ENCODE measurements at regions not wholly inside any gene's neighbourhood (a gene's known extent, or its start where the extent isn't known, plus 50 kb on each side); places are given as distances from the start of the nearest gene placed in this dataset.

- H3K4me3 ChIP-seq (ENCODE audit: low read length) = no peak overlapping the region
- no peaks in the 10 kb centered on the region for H3K27me3 ChIP-seq (ENCODE audit: insufficient read depth, low read length)
- H3K4me1 ChIP-seq (ENCODE audit: insufficient read depth, low read length) = no peaks in the 10 kb centered on the region
- H3K9me3 ChIP-seq (ENCODE audit: low read depth, low read length) = no peaks in the 10 kb centered on the region
These were observed 514.6 kb upstream of the ZEB2 start for GRCh38 chr2:145034511-145034910.

- Histone ChIP-seq H3K27me3 (ENCODE audit: insufficient read depth, low read length) (no peaks in the 10 kb centered on the region), H3K4me3 (ENCODE audit: low read length) (no peak overlapping the region), H3K4me1 (ENCODE audit: insufficient read depth, low read length) (no peaks in the 10 kb centered on the region), H3K9me3 (ENCODE audit: low read depth, low read length) (no peaks in the 10 kb centered on the region)
These were observed 513.5 kb upstream of the ZEB2 start for GRCh38 chr2:145033438-145033837.

GRCh38 chr2:145032791-145033190, 512.9 kb upstream of the ZEB2 start:
- Histone ChIP-seq H3K4me1 (ENCODE audit: insufficient read depth, low read length) (no peaks in the 10 kb centered on the region), H3K9me3 (ENCODE audit: low read depth, low read length) (no peaks in the 10 kb centered on the region), H3K4me3 (ENCODE audit: low read length) (no peak overlapping the region), H3K27me3 (ENCODE audit: insufficient read depth, low read length) (no peaks in the 10 kb centered on the region)

GRCh38 chr2:145029873-145030272, 510.0 kb upstream of the ZEB2 start:
- no peaks in the 10 kb centered on the region for H3K9me3 ChIP-seq (ENCODE audit: low read depth, low read length)
- H3K27me3 ChIP-seq (ENCODE audit: insufficient read depth, low read length) = no peaks in the 10 kb centered on the region
- H3K4me3 ChIP-seq (ENCODE audit: low read length) = no peak overlapping the region
- H3K4me1 ChIP-seq (ENCODE audit: insufficient read depth, low read length) = no peaks in the 10 kb centered on the region

GRCh38 chr2:145029081-145029480, 509.2 kb upstream of the ZEB2 start:
- Histone ChIP-seq H3K4me1 (ENCODE audit: insufficient read depth, low read length) (no peaks in the 10 kb centered on the region), H3K9me3 (ENCODE audit: low read depth, low read length) (no peaks in the 10 kb centered on the region), H3K4me3 (ENCODE audit: low read length) (no peak overlapping the region), H3K27me3 (ENCODE audit: insufficient read depth, low read length) (no peaks in the 10 kb centered on the region)

GRCh38 chr2:145028101-145028920, 508.4 kb upstream of the ZEB2 start:
- H3K27me3 ChIP-seq (ENCODE audit: insufficient read depth, low read length) = no peaks in the 10 kb centered on the region
- H3K9me3 ChIP-seq (ENCODE audit: low read depth, low read length) = no peaks in the 10 kb centered on the region
- H3K4me1 ChIP-seq (ENCODE audit: insufficient read depth, low read length) = no peaks in the 10 kb centered on the region
- H3K4me3 ChIP-seq (ENCODE audit: low read length) = no peak overlapping the region

- H3K27me3 ChIP-seq (ENCODE audit: insufficient read depth, low read length) = no peaks in the 10 kb centered on the region
- no peaks in the 10 kb centered on the region for H3K4me1 ChIP-seq (ENCODE audit: insufficient read depth, low read length)
- H3K4me3 ChIP-seq (ENCODE audit: low read length) = no peak overlapping the region
- H3K9me3 ChIP-seq (ENCODE audit: low read depth, low read length) = no peaks in the 10 kb centered on the region
These were observed 506.8 kb upstream of the ZEB2 start for GRCh38 chr2:145026456-145027455.

GRCh38 chr2:145025382-145025781, 505.5 kb upstream of the ZEB2 start:
- H3K4me1 ChIP-seq (ENCODE audit: insufficient read depth, low read length) = no peaks in the 10 kb centered on the region
- H3K4me3 ChIP-seq (ENCODE audit: low read length) = no peak overlapping the region
- no peaks in the 10 kb centered on the region for H3K9me3 ChIP-seq (ENCODE audit: low read depth, low read length)
- no peaks in the 10 kb centered on the region for H3K27me3 ChIP-seq (ENCODE audit: insufficient read depth, low read length)

GRCh38 chr2:145023334-145023934, 503.5 kb upstream of the ZEB2 start:
- no peak overlapping the region for H3K4me3 ChIP-seq (ENCODE audit: low read length)
- H3K4me1 ChIP-seq (ENCODE audit: insufficient read depth, low read length) = no peaks in the 10 kb centered on the region
- no peaks in the 10 kb centered on the region for H3K9me3 ChIP-seq (ENCODE audit: low read depth, low read length)
- no peaks in the 10 kb centered on the region for H3K27me3 ChIP-seq (ENCODE audit: insufficient read depth, low read length)

- Histone ChIP-seq H3K27me3 (ENCODE audit: insufficient read depth, low read length) (no peaks in the 10 kb centered on the region), H3K9me3 (ENCODE audit: low read depth, low read length) (no peaks in the 10 kb centered on the region), H3K4me3 (ENCODE audit: low read length) (no peak overlapping the region), H3K4me1 (ENCODE audit: insufficient read depth, low read length) (no peaks in the 10 kb centered on the region)
These were observed 502.9 kb upstream of the ZEB2 start for GRCh38 chr2:145022666-145023333.

GRCh38 chr2:145021962-145022665, 502.2 kb upstream of the ZEB2 start:
- Histone ChIP-seq H3K4me1 (ENCODE audit: insufficient read depth, low read length) (no peaks in the 10 kb centered on the region), H3K4me3 (ENCODE audit: low read length) (no peak overlapping the region), H3K9me3 (ENCODE audit: low read depth, low read length) (no peaks in the 10 kb centered on the region), H3K27me3 (ENCODE audit: insufficient read depth, low read length) (no peaks in the 10 kb centered on the region)

GRCh38 chr2:145020694-145021093, 500.8 kb upstream of the ZEB2 start:
- Histone ChIP-seq H3K4me3 (ENCODE audit: low read length) (no peak overlapping the region), H3K4me1 (ENCODE audit: insufficient read depth, low read length) (no peaks in the 10 kb centered on the region), H3K27me3 (ENCODE audit: insufficient read depth, low read length) (no peaks in the 10 kb centered on the region), H3K9me3 (ENCODE audit: low read depth, low read length) (no peaks in the 10 kb centered on the region)

GRCh38 chr2:145020139-145020538, 500.2 kb upstream of the ZEB2 start:
- H3K4me3 ChIP-seq (ENCODE audit: low read length) = no peak overlapping the region

GRCh38 chr2:145018502-145018901, 498.6 kb upstream of the ZEB2 start:
- no peaks in the 10 kb centered on the region for H3K4me1 ChIP-seq (ENCODE audit: insufficient read depth, low read length)
- H3K9me3 ChIP-seq (ENCODE audit: low read depth, low read length) = no peaks in the 10 kb centered on the region
- no peaks in the 10 kb centered on the region for H3K27me3 ChIP-seq (ENCODE audit: insufficient read depth, low read length)
- no peak overlapping the region for H3K4me3 ChIP-seq (ENCODE audit: low read length)

More at GRCh38 chr2:145020139-145020538, 500.2 kb upstream of the ZEB2 start:
- no peaks in the 10 kb centered on the region for H3K9me3 ChIP-seq (ENCODE audit: low read depth, low read length)
- no peaks in the 10 kb centered on the region for H3K27me3 ChIP-seq (ENCODE audit: insufficient read depth, low read length)
- H3K4me1 ChIP-seq (ENCODE audit: insufficient read depth, low read length) = no peaks in the 10 kb centered on the region

All from mononuclear cell (primary cell).